ENCODE measurements at regions not wholly inside any gene's neighbourhood (a gene's known extent, or its start where the extent isn't known, plus 50 kb on each side); places are given as distances from the start of the nearest gene placed in this dataset.
"Not testable (repeated sequence)": the region's sequence is repeated elsewhere in the genome, so short reads cannot be mapped to it uniquely, and the experiment has no call there.

DNA sequence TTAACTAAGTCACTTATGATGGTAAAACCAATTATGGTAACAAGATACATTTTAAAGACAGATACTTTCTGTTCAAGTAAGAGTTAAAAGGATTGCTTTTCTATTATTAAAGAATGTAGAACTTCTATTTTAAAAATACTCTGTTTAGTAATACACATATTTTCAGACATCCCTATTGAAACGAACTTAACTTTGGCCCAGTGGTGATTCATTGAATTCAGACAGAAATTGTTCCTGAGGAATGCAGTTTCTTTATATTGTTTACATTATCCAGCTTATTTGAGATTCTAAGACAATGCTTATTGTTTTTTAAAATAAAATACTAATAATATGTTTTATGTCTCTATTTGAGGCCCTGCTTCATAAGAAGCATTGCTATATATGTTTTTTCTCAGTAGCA is 816.4 kb downstream of the SEMA5A start:
- Histone ChIP-seq H3K4me1 (ENCODE audit: insufficient read depth) (no peaks in the 10 kb centered on the region), H3K79me2 (no peaks in the 10 kb centered on the region), H2AFZ (no peak overlapping the region), H3K4me2 (no peak overlapping the region), H3K9me2 (replicated peaks; ENCODE audit: insufficient read depth) (no peaks in the 10 kb centered on the region), H3K4me3 (no peak overlapping the region), H3K9me3 (ENCODE audit: low read depth) (no peaks in the 10 kb centered on the region), H3K27me3 (no peaks in the 10 kb centered on the region), H3K27ac (no peak overlapping the region), H3K36me3 (replicated peaks; ENCODE audit: insufficient read depth, low read depth) (no peaks in the 10 kb centered on the region), H4K20me1 (ENCODE audit: insufficient read depth, poor library complexity, severe bottlenecking) (no peaks in the 10 kb centered on the region)
- DNase-seq (ENCODE audit: low spot score), result no peak
- no peak for TF ChIP-seq EZH2phosphoT487 (IDR thresholded peaks at IDR 0.05; ENCODE audit: low read depth, severe bottlenecking, unreplicated experiment)
- TF ChIP-seq, protein P1, sequence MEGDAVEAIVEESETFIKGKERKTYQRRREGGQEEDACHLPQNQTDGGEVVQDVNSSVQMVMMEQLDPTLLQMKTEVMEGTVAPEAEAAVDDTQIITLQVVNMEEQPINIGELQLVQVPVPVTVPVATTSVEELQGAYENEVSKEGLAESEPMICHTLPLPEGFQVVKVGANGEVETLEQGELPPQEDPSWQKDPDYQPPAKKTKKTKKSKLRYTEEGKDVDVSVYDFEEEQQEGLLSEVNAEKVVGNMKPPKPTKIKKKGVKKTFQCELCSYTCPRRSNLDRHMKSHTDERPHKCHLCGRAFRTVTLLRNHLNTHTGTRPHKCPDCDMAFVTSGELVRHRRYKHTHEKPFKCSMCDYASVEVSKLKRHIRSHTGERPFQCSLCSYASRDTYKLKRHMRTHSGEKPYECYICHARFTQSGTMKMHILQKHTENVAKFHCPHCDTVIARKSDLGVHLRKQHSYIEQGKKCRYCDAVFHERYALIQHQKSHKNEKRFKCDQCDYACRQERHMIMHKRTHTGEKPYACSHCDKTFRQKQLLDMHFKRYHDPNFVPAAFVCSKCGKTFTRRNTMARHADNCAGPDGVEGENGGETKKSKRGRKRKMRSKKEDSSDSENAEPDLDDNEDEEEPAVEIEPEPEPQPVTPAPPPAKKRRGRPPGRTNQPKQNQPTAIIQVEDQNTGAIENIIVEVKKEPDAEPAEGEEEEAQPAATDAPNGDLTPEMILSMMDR (IDR thresholded peaks at IDR 0.05; ENCODE audit: poor library complexity), result no peak
- TF ChIP-seq EZH2 (IDR thresholded peaks at IDR 0.05; ENCODE audit: borderline replicate concordance), result no peak
- WGBS (ENCODE audit: low lambda C conversion rate, missing lambda C conversion rate), result 57% methylated on average over 1 of the region's 1 CpG

DNA sequence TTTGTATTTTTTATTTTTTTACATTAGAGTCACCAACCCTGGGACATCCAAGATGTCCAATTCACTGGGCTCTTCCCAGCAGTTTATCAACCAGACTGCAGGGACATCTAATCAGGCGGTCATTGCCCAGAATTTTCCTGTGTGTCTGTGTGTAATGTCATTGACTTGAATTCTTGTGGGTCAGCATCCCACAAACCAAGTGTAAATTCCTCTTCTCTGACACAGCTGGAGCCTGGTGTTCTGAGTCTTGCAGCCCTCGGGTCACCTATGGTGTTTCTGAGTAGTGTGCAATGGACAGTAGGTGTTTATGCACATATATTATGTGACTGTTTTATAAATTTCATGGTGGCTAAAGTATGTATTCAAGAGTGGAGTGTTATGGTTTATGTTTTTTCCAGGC is 815.7 kb downstream of the SEMA5A start:
- DNase-seq (ENCODE audit: low spot score), result no peak
- no peak overlapping the region for H3K27ac ChIP-seq
- no peak overlapping the region for H3K4me2 ChIP-seq

DNA sequence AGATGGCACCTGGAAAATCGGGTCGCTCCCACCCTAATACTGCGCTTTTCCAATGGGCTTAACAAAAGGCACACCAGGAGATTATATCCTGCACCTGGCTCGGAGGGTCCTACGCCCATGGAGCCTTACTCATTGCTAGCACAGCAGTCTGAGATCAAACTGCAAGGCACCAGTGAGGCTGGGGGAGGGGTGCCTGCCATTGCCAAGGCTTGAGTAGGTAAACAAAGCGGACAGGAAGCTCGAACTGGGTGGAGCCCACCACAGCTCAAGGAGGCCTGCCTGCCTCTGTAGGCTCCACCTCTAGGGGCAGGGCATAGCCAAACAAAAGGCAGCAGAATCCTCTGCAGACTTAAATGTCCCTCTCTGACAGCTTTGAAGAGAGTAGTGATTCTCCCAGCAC is 814.8 kb downstream of the SEMA5A start:
- H3K79me2 ChIP-seq; H3K4me3 ChIP-seq; H3K4me1 ChIP-seq (ENCODE audit: insufficient read depth); H3K27ac ChIP-seq; H4K20me1 ChIP-seq (ENCODE audit: insufficient read depth, poor library complexity, severe bottlenecking); H3K9me2 ChIP-seq (replicated peaks; ENCODE audit: insufficient read depth); H3K4me2 ChIP-seq; DNase-seq (ENCODE audit: low spot score); H2AFZ ChIP-seq; H3K9me3 ChIP-seq (ENCODE audit: low read depth); H3K36me3 ChIP-seq (replicated peaks; ENCODE audit: insufficient read depth, low read depth); H3K27me3 ChIP-seq: not testable (repeated sequence)
- 87% methylated on average over 7 of the region's 7 CpGs for WGBS (ENCODE audit: low lambda C conversion rate, missing lambda C conversion rate)

More for the DNA sequence above, 815.7 kb downstream of the SEMA5A start:
- no peaks in the 10 kb centered on the region for H3K79me2 ChIP-seq
- H3K36me3 ChIP-seq (replicated peaks; ENCODE audit: insufficient read depth, low read depth), result no peaks in the 10 kb centered on the region
- WGBS (ENCODE audit: low lambda C conversion rate, missing lambda C conversion rate), result 86% methylated on average over 2 of the region's 2 CpGs
- TF ChIP-seq EZH2phosphoT487 (IDR thresholded peaks at IDR 0.05; ENCODE audit: low read depth, severe bottlenecking, unreplicated experiment), result no peak
- TF ChIP-seq, protein P1 (IDR thresholded peaks at IDR 0.05; ENCODE audit: poor library complexity), result no peak
- no peak for TF ChIP-seq EZH2 (IDR thresholded peaks at IDR 0.05; ENCODE audit: borderline replicate concordance)
- H4K20me1 ChIP-seq (ENCODE audit: insufficient read depth, poor library complexity, severe bottlenecking), result no peaks in the 10 kb centered on the region
- no peak overlapping the region for H2AFZ ChIP-seq
- no peaks in the 10 kb centered on the region for H3K9me3 ChIP-seq (ENCODE audit: low read depth)
- no peaks in the 10 kb centered on the region for H3K4me1 ChIP-seq (ENCODE audit: insufficient read depth)
- H3K27me3 ChIP-seq, result no peaks in the 10 kb centered on the region
- H3K9me2 ChIP-seq (replicated peaks; ENCODE audit: insufficient read depth), result no peaks in the 10 kb centered on the region
- H3K4me3 ChIP-seq, result no peak overlapping the region

DNA sequence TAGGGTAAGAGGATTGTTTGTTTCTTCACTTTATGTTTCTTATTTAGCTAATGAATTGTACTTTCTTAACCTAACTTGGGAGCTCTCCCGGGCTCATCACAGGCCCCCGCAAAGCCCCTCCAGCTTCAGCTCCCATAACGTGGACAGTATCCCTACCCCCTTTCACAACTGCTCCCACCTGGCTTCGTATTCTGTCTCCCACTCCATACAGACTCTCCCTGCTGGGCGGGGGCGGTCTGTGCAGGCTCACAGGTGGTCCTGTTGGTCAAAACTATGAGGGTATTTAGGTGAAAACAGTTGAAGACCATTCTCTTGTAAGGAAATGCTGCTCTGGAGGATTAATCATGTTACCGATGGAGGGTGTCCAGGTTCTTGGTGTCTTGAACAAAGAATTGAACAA is 805.3 kb downstream of the SEMA5A start:
- H3K4me2 ChIP-seq, result no peak overlapping the region
- no peaks in the 10 kb centered on the region for H3K27me3 ChIP-seq
- H3K27ac ChIP-seq, result no peak overlapping the region
- no peaks in the 10 kb centered on the region for H3K36me3 ChIP-seq (replicated peaks; ENCODE audit: insufficient read depth, low read depth)
- H3K9me3 ChIP-seq (ENCODE audit: low read depth), result no peaks in the 10 kb centered on the region
- TF ChIP-seq, protein P1 (IDR thresholded peaks at IDR 0.05; ENCODE audit: poor library complexity), result no peak
- TF ChIP-seq EZH2 (IDR thresholded peaks at IDR 0.05; ENCODE audit: borderline replicate concordance) (no peak), EZH2phosphoT487 (IDR thresholded peaks at IDR 0.05; ENCODE audit: low read depth, severe bottlenecking, unreplicated experiment) (no peak)
- H3K4me3 ChIP-seq, result no peak overlapping the region
- no peaks in the 10 kb centered on the region for H3K4me1 ChIP-seq (ENCODE audit: insufficient read depth)
- no peaks in the 10 kb centered on the region for H4K20me1 ChIP-seq (ENCODE audit: insufficient read depth, poor library complexity, severe bottlenecking)
- 82% methylated on average over 7 of the region's 7 CpGs for WGBS (ENCODE audit: low lambda C conversion rate, missing lambda C conversion rate)
- no peak for DNase-seq (ENCODE audit: low spot score)
- H3K79me2 ChIP-seq, result no peaks in the 10 kb centered on the region
- H2AFZ ChIP-seq, result no peak overlapping the region
- no peaks in the 10 kb centered on the region for H3K9me2 ChIP-seq (replicated peaks; ENCODE audit: insufficient read depth)
